ENCODE measurements at regions not wholly inside any gene's neighbourhood (a gene's known extent, or its start where the extent isn't known, plus 50 kb on each side); places are given as distances from the start of the nearest gene placed in this dataset.

- TF ChIP-seq POLR2A (IDR thresholded peaks at IDR 0.05) (no peak), CTCF (IDR thresholded peaks at IDR 0.05) (no peak)
Measured at GRCh38 chr4:160127211-160127610, 1024.3 kb downstream of the RAPGEF2 start.
